ENCODE measurements at regions not wholly inside any gene's neighbourhood (a gene's known extent, or its start where the extent isn't known, plus 50 kb on each side); places are given as distances from the start of the nearest gene placed in this dataset.

- Histone ChIP-seq H3K36me3 (no peaks in the 10 kb centered on the region), H3K4me3 (no peak overlapping the region), H3K27ac (no peak overlapping the region), H3K27me3 (replicated peaks; ENCODE audit: insufficient read depth) (no peaks in the 10 kb centered on the region), H3K9me3 (no peaks in the 10 kb centered on the region), H3K4me1 (ENCODE audit: control insufficient read depth in 1 of 2, low read depth in 2 of 2) (no peaks in the 10 kb centered on the region)
- ATAC-seq (ENCODE audit: insufficient number of reproducible peaks, low FRiP score, low read depth) (no peak), DNase-seq (ENCODE audit: low spot score) (no peak)
- no peak for TF ChIP-seq CTCF (IDR thresholded peaks at IDR 0.05)
These were observed 412.5 kb upstream of the ADAMTS5 start for GRCh38 chr21:27379354-27379753.

GRCh38 chr21:27372381-27372780 is 405.5 kb upstream of the ADAMTS5 start:
- Histone ChIP-seq H3K27ac (no peak overlapping the region), H3K27me3 (replicated peaks; ENCODE audit: insufficient read depth) (no peaks in the 10 kb centered on the region), H3K4me3 (no peak overlapping the region), H3K9me3 (no peaks in the 10 kb centered on the region), H3K4me1 (ENCODE audit: control insufficient read depth in 1 of 2, low read depth in 2 of 2) (peaks cover 12 to 18% of the 10 kb centered on the region in 2 donors), H3K36me3 (no peaks in the 10 kb centered on the region)
- DNase-seq (ENCODE audit: low spot score) (no peak), ATAC-seq (ENCODE audit: insufficient number of reproducible peaks, low FRiP score, low read depth) (no peak)
- TF ChIP-seq CTCF (IDR thresholded peaks at IDR 0.05) = no peak

GRCh38 chr21:27371975-27372331 is 405.1 kb upstream of the ADAMTS5 start:
- peaks cover 12 to 18% of the 10 kb centered on the region in 2 donors for H3K4me1 ChIP-seq (ENCODE audit: control insufficient read depth in 1 of 2, low read depth in 2 of 2)
- H3K27me3 ChIP-seq (replicated peaks; ENCODE audit: insufficient read depth) = no peaks in the 10 kb centered on the region
- no peak overlapping the region for H3K27ac ChIP-seq
- H3K36me3 ChIP-seq = no peaks in the 10 kb centered on the region
- no peak for DNase-seq (ENCODE audit: low spot score)
- TF ChIP-seq CTCF (IDR thresholded peaks at IDR 0.05) = no peak
- no peaks in the 10 kb centered on the region for H3K9me3 ChIP-seq
- ATAC-seq (ENCODE audit: insufficient number of reproducible peaks, low FRiP score, low read depth) = no peak
- no peak overlapping the region for H3K4me3 ChIP-seq

GRCh38 chr21:27371115-27371974 is 404.5 kb upstream of the ADAMTS5 start:
- H3K27ac ChIP-seq = no peak overlapping the region
- H3K4me3 ChIP-seq = no peak overlapping the region
- H3K27me3 ChIP-seq (replicated peaks; ENCODE audit: insufficient read depth) = no peaks in the 10 kb centered on the region
- ATAC-seq (ENCODE audit: insufficient number of reproducible peaks, low FRiP score, low read depth) (no peak), DNase-seq (ENCODE audit: low spot score) (no peak)
- no peaks in the 10 kb centered on the region for H3K9me3 ChIP-seq
- H3K36me3 ChIP-seq = no peaks in the 10 kb centered on the region
- TF ChIP-seq CTCF (IDR thresholded peaks at IDR 0.05) = no peak
- peaks cover 12 to 18% of the 10 kb centered on the region in 2 donors for H3K4me1 ChIP-seq (ENCODE audit: control insufficient read depth in 1 of 2, low read depth in 2 of 2)

GRCh38 chr21:27369978-27370571 is 403.2 kb upstream of the ADAMTS5 start:
- no peak for DNase-seq (ENCODE audit: low spot score)
- Histone ChIP-seq H3K4me1 (ENCODE audit: control insufficient read depth in 1 of 2, low read depth in 2 of 2) (peaks cover 12 to 18% of the 10 kb centered on the region in 2 donors), H3K9me3 (no peaks in the 10 kb centered on the region), H3K4me3 (no peak overlapping the region), H3K27ac (no peak overlapping the region), H3K27me3 (replicated peaks; ENCODE audit: insufficient read depth) (no peaks in the 10 kb centered on the region), H3K36me3 (no peaks in the 10 kb centered on the region)
- ATAC-seq (ENCODE audit: insufficient number of reproducible peaks, low FRiP score, low read depth) = no peak
- TF ChIP-seq CTCF (IDR thresholded peaks at IDR 0.05) = no peak

All from thoracic aorta (tissue), 2 donors.